Mesenchymal stem cell (in vitro differentiated cells and primary cell): ENCODE measurements at regions not wholly inside any gene's neighbourhood (a gene's known extent, or its start where the extent isn't known, plus 50 kb on each side); places are given as distances from the start of the nearest gene placed in this dataset. TPM values are rescaled to one million over a fixed set of nuclear protein-coding genes. Genes with fewer than 3 reads are reported as not detected.

Source experiments
- DNase-seq: peaks from one replicate; pipeline ENCODE4 v3.0.0-alpha.2; 2013
- H2AFZ ChIP-seq: one replicate; pipeline ENCODE4 v1.6.1; 2013; ENCODE audit warnings: low read depth, mild to moderate bottlenecking, control low read depth, inconsistent platforms, low read length, moderate library complexity
- H2AK5ac ChIP-seq: 2 replicates; pipeline ENCODE4 v1.6.1; 2013; ENCODE audit warnings: low read length, moderate library complexity, mild to moderate bottlenecking, inconsistent platforms; ENCODE audit not compliant: severe bottlenecking
- H2BK120ac ChIP-seq: one replicate; pipeline ENCODE4 v1.6.1; 2013; ENCODE audit warnings: low read depth, mild to moderate bottlenecking, inconsistent platforms, low read length, moderate library complexity
- H2BK12ac ChIP-seq, 2 experiments: one replicate each; pipeline ENCODE4 v1.6.1; 2013; ENCODE audit warnings: inconsistent platforms in 2 of 2, low read length in 2 of 2, mild to moderate bottlenecking in 2 of 2, moderate library complexity in 2 of 2, control low read depth in 1 of 2
- H2BK15ac ChIP-seq: one replicate; pipeline ENCODE4 v1.6.1; 2013; ENCODE audit warnings: mild to moderate bottlenecking, low read depth, inconsistent platforms; ENCODE audit not compliant: poor library complexity, severe bottlenecking
- H2BK5ac ChIP-seq: 2 replicates; pipeline ENCODE4 v1.6.1; 2013; ENCODE audit warnings: low read depth, mild to moderate bottlenecking, low read length, control low read depth, inconsistent platforms; ENCODE audit not compliant: poor library complexity, severe bottlenecking
- H3K14ac ChIP-seq, 2 experiments: one replicate each; pipeline ENCODE4 v1.6.1; 2013; ENCODE audit warnings: inconsistent platforms in 2 of 2, low read length in 2 of 2, control low read depth in 1 of 2, mild to moderate bottlenecking in 1 of 2, moderate library complexity in 1 of 2
- H3K18ac ChIP-seq, 2 experiments: one replicate each; pipeline ENCODE4 v1.6.1; 2013; ENCODE audit warnings: inconsistent platforms in 2 of 2, low read length in 2 of 2, control low read depth in 1 of 2, low read depth in 1 of 2, mild to moderate bottlenecking in 1 of 2
- H3K23ac ChIP-seq, 2 experiments: one replicate each; pipeline ENCODE4 v1.6.1; 2013; ENCODE audit warnings: inconsistent platforms in 2 of 2, low read length in 2 of 2, mild to moderate bottlenecking in 2 of 2, moderate library complexity in 2 of 2, control low read depth in 1 of 2
- H3K27ac ChIP-seq: 2 replicates; pipeline ENCODE4 v1.5.1; 2013; ENCODE audit warnings: mild to moderate bottlenecking, moderate library complexity, low read length, control low read depth, inconsistent platforms; ENCODE audit not compliant: poor library complexity, severe bottlenecking
- H3K27me3 ChIP-seq, 2 experiments: 2 replicates each; pipeline versions ENCODE4 v1.6.1 to v1.7.0; 2013; ENCODE audit warnings: low read length in 2 of 2, mild to moderate bottlenecking in 2 of 2, moderate library complexity in 2 of 2, control low read depth in 1 of 2, inconsistent platforms in 1 of 2; ENCODE audit not compliant: control insufficient read depth in 1 of 2, insufficient read depth in 1 of 2
- H3K36me3 ChIP-seq, 2 experiments: 2 replicates each; pipeline versions ENCODE4 v1.6.1 to v1.7.0; 2013; ENCODE audit warnings: low read length in 2 of 2, control low read depth in 1 of 2, inconsistent platforms in 1 of 2, low read depth in 1 of 2, mild to moderate bottlenecking in 1 of 2; ENCODE audit not compliant: insufficient read depth in 2 of 2, control insufficient read depth in 1 of 2
- H3K4ac ChIP-seq, 2 experiments: one replicate each; pipeline ENCODE4 v1.6.1; 2013; ENCODE audit warnings: inconsistent platforms in 2 of 2, low read length in 2 of 2, mild to moderate bottlenecking in 2 of 2, moderate library complexity in 2 of 2, control low read depth in 1 of 2, low read depth in 1 of 2
- H3K4me1 ChIP-seq: 2 replicates; pipeline ENCODE4 v1.6.1; 2013; ENCODE audit warnings: low read depth, low read length, control low read depth; ENCODE audit not compliant: control insufficient read depth, insufficient read depth
- H3K4me2 ChIP-seq: 2 replicates; pipeline ENCODE4 v1.6.1; 2013; ENCODE audit warnings: low read length, mild to moderate bottlenecking, inconsistent platforms; ENCODE audit not compliant: poor library complexity, severe bottlenecking
- H3K4me3 ChIP-seq, 2 experiments: 2 replicates each; pipeline versions ENCODE4 v1.5.1 to v1.7.0; 2013; ENCODE audit warnings: low read length in 2 of 2, mild to moderate bottlenecking in 2 of 2, control low read depth in 1 of 2, low read depth in 1 of 2; ENCODE audit not compliant: insufficient read depth in 1 of 2
- H3K79me1 ChIP-seq: replicated peaks from 2 replicates; pipeline ENCODE4 v1.6.1; 2013; ENCODE audit warnings: mild to moderate bottlenecking, control low read depth, low read length, inconsistent platforms; ENCODE audit not compliant: poor library complexity, severe bottlenecking
- H3K9ac ChIP-seq: 2 replicates; pipeline ENCODE4 v1.7.0; 2013; ENCODE audit warnings: mild to moderate bottlenecking, low read length, moderate library complexity
- H3K9me3 ChIP-seq: 2 replicates; pipeline ENCODE4 v1.7.0; 2013; ENCODE audit warnings: mild to moderate bottlenecking, low read length; ENCODE audit not compliant: control insufficient read depth
- H4K8ac ChIP-seq: one replicate; pipeline ENCODE4 v1.6.1; 2013; ENCODE audit warnings: inconsistent platforms, mild to moderate bottlenecking, low read length, moderate library complexity
- H4K91ac ChIP-seq: one replicate; pipeline ENCODE4 v1.6.1; 2013; ENCODE audit warnings: mild to moderate bottlenecking, low read length, inconsistent platforms
- WGBS: methylation state at CpG from one replicate; pipeline ENCODE4 v1.1.7; 2013; ENCODE audit warnings: mixed read lengths; 5-methylcytosine and 5-hydroxymethylcytosine counted together
- small RNA-seq: library from polyadenylated mRNA; stranded (forward); fragments of <200 nt; extraction: miRNeasy Mini kit (QIAGEN cat#:217004); gene quantifications from one replicate; pipeline ENCODE3, GENCODE V24; 2013; ENCODE audit warnings: low read depth

DNA sequence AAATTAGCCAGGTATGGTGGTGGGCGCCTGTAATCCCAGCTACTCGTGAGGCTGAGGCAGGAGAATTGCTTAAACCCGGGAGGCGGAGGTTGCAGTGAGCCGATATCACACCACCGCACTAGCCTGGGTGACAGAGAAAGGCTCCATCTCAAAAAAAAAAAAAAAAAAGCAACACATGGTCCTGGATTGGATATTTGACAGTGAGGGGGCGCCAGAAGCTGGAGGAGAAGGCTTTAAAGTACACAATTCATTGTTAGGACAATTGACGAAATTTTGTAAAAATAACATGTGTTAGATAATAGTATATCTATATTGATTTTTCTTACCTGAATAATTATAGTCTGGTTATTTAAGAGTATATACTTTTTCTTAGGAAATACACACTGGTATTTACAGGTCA is 50.2 kb upstream of the USP25 start:
- Histone ChIP-seq H3K9me3 (no peaks in the 10 kb centered on the region), H2BK120ac (no peak overlapping the region), H3K4me3 (no peak overlapping the region), H2AK5ac (no peak overlapping the region), H2BK5ac (no peak overlapping the region), H3K23ac (no peak overlapping the region), H3K36me3 (no peaks in the 10 kb centered on the region), H3K4me2 (no peak overlapping the region), H3K18ac (no peak overlapping the region), H3K27me3 (no peaks in the 10 kb centered on the region), H4K8ac (no peak overlapping the region), H3K4me1 (peaks cover 1% of the 10 kb centered on the region), H3K14ac (no peak overlapping the region), H2BK12ac (no peak overlapping the region), H3K27ac (no peak overlapping the region), H3K9ac (no peak overlapping the region), H2AFZ (no peak overlapping the region), H4K91ac (no peak overlapping the region), H3K79me1 (no peaks in the 10 kb centered on the region), H2BK15ac (no peak overlapping the region), H3K4ac (no peak overlapping the region)
- WGBS, result 89% methylated on average over 4 of the region's 8 CpGs
- DNase-seq, result no peak

Small RNA genes lying in the stretch of these regions (small RNA-seq; reads per million reads assigned to genes)
- gene AF246928.1 (not detected), gene CYCSP42 (not detected), gene RNU6-1326P (not detected)
